AG08396 (cell line): ENCODE measurements at regions not wholly inside any gene's neighbourhood (a gene's known extent, or its start where the extent isn't known, plus 50 kb on each side); places are given as distances from the start of the nearest gene placed in this dataset.
"Not testable (repeated sequence)": the region's sequence is repeated elsewhere in the genome, so short reads cannot be mapped to it uniquely, and the experiment has no call there.

Experiments
- DNase-seq: peaks from one replicate; pipeline ENCODE4 v3.0.0; 2012; ENCODE audit warnings: low spot score, mixed read lengths

DNA sequence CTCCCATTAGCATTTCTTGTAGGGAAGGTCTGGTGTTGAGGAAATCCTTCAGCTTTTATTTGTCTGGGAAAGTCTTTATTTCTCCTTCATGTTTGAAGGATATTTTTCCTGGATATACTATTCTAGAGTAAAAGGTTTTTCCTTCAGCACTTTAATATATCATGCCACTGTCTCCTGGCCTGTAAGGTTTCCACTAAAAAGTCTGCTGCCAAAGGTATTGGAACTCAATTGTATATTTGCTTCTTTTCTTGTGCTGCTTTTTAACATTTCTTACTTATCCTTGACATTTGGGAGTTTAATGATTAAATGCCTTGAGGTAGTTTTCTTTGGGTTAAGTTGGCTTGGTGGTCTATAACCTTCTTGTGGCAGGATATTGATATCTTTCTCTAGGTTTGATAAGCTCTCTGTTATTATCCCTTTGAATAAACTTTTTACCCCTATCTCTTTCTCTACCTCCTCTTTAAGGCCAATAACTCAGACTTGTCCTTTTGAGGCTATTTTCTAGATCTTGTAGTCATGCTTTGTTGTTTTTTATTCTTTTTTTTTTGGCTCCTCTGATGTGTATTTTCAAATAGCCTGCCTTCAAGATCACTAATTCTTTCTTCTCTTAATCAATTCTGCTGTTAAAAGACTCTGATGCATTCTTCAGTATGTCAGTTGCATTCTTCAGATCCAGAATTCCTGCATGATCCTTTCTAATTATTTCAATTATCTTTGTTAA is 225.0 kb upstream of the ZNF217 start:
- DNase-seq, result no peak

DNA sequence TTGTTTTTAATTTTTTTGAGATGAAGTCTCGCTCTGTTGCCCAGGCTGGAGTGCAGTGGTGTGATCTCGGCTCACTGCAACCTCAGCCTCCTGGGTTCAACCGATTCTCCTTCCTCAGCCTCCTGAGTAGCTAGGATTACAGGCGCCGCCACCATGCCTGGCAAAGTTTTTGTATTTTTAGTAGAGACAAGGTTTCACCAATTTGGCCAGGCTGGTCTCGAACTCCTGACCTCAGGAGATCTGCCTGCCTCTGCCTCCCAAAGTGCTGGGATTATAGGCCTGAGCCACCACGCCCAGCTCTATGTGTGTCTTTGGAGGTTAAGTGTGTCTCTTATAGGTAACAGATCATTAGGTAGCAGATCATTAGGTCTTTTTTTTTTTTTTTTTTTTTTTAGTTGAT is 223.9 kb upstream of the ZNF217 start:
- DNase-seq, result not testable (repeated sequence)

DNA sequence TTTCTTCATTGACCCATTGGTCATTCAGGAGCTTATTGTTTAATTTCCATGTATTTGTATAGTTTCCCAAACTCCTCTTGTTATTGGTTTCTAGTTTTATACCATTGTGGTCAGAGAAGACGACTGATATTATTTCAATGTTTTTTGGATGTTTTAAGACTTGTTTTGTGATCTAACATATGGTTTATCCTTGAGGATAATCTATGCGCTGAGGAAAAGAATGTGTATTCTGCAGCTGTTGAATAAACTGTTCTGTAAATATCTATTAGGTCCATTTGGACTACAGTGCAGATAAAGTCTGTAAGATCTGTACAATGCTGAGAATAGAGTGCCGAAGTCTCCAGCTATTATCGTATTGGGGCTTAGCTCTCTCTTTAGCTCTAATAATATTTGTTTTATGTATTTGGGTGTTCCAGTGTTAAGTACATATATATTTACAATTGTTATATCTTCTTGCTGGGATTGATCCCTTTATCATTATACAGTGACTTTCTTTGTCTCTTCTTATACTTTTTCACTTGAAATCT is 223.3 kb upstream of the ZNF217 start:
- DNase-seq, result no peak

DNA sequence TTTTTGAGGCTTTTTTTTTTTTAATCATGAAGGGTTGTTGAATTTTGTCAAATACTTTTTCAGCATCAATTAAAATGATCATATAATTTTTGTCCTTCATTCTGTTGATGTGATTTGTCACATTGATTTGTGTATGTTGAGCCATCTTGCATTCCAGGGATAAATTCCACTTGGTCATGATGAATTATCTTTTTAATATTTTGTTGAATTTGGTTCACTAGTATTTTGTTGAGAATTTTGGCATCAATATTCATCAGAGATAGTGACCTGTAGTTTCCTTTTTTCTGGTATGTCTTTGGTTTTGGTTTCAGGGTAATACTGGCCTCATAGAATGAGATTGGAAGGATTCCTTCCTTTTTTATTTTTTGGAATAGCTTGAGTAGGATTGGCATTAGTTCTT is 221.9 kb upstream of the ZNF217 start:
- DNase-seq, result no peak

DNA sequence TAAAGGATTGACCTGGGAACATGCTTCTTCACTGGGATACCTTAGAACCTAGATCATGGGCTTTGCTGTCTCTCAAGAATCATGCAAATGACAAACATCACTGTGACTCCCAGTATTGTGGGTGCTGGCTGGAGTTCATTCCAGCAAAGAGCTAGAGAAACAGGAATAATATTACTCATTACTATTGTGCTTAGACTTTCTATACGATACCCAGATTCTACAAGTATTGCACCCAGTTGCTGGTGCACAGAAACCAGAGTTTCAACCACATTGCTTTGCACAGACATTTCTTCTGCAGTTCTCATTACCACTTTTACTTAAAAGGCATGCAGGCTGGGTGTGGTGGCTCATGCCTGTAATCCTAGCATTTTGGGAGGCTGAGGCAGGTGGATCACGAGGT is 220.4 kb upstream of the ZNF217 start:
- no peak for DNase-seq

DNA sequence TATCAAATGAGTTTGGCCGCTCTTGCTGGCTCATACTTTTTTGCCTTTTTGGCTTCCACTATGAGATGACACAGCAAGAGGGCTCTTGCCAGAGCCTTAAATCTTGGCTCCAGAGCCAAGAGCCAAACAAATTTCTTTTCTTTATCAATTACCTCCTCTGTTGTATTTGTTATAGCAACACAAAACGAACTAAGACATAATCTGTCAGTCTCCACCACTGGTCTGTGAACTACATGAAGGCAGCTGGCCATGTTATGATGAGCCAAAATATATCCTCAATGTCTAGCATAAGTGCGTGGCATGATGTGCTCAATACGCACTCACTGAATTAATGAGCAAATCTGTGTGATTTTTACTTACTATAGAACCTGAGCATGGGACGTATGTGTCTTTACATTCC is 220.0 kb upstream of the ZNF217 start:
- no peak for DNase-seq

DNA sequence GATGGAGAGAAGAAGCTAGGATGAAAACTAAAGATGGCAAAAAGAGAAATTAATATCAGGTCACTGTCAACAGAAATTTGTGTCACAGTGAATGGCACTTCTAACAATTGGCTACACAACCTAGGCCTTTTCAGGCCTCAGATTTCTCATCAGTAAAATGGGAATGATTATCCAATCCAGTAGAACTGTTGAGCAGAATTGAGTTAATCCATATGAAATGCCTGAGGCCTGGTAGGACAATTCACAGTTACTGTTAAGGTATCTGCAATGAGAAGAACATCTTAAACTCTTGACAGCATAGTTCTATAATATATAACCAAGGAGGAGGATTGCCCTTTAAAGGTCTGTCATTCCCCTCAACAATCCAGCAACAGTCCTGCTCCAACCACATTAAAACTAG is 217.9 kb upstream of the ZNF217 start:
- DNase-seq, result no peak

DNA sequence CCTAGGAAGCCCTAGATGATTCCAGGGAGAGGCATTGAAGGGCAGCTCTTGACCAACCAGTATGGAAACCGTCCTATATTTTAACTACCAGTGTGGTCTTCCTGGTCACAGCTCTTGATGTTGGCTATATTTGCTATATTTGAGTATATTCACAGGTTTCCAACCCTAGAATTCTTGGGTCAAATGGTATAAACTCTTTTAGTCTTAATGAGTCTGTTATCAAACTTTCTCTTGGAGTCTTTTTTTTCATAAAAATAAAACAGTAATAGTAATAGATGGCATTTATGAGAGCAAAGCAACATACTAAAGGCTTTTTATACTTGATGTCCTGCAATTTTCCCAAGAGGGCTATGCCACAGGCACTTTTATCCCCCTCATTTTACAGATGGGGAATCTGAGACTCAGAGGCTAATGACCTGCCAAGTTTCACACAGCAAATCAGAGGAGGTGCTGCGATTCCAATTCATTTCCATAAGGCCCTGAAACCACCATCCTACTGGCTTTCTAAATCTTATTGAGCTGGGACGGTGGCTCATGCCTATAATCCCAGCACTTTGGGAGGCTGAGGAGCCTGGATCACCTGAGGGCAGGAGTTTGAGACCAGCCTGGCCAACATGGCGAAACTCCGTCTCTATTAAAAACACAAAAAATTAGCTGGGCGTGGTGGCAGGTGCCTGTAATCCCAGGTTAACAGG is 217.2 kb upstream of the ZNF217 start:
- DNase-seq, result no peak

DNA sequence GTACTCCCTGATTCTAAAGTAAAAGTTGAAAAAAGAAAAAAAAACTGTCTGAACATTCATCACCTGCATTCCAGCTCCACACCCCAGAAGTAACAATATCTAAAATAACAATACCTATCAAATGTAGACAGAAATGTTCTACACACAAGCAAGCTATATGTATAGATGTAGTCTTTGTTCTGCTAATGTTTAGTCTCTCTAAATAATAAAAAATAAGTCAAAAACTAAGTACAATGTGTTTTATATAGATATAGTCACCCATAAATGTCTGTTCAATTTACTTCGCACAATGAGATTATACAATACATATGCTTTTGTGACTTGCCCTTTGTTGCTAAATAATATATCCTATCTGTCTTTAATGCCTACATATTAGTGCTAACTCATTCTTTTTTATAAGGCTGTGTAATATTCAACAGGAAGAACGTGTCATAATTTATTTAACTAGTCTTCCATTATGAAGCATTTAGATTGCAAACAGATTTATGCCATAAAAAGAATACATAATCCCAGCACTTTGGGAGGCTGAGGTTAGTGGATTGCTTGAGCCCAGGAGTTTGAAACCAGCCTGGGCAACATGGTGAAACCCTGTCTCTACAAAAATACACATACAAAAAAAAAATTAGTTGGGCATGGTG is 216.2 kb upstream of the ZNF217 start:
- DNase-seq, result no peak

DNA sequence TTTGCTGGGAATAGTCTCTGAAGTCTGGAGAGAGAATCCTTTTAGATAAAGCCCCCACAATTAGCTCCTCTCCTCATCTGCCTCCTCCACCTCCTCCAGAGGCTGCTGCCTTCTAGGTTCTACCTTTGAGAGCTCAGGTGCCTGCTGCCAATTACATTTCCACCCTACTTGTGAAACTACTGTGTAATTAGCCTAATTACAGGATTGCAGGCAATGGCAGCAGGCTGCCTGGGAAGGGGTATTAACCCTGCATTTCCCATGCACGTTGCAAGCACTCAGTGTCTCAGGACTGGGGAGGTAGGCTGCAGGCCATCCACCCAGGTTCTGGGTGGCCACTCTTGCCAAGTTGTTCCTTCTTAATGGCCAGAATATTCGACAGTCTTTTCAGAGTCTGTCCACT is 215.6 kb upstream of the ZNF217 start:
- DNase-seq, result no peak

DNA sequence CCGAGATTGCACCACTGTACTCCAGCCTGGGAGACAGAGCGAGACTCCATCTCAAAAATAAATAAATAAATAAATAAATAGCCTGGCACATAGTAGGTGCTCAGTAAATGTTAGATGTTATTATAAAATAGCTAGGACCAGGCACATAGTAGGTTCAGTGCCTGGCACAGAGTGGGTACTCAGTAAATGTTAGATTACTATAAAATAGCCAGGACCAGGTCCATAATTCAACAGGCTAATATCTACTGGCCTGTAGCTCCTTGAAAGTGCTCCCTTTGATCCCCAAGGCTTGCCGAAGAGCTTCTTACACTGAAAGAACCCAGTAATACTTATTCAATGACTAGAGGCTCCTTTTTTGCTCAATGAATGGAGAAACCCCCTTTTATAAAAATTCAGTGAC is 215.1 kb upstream of the ZNF217 start:
- DNase-seq, result no peak

DNA sequence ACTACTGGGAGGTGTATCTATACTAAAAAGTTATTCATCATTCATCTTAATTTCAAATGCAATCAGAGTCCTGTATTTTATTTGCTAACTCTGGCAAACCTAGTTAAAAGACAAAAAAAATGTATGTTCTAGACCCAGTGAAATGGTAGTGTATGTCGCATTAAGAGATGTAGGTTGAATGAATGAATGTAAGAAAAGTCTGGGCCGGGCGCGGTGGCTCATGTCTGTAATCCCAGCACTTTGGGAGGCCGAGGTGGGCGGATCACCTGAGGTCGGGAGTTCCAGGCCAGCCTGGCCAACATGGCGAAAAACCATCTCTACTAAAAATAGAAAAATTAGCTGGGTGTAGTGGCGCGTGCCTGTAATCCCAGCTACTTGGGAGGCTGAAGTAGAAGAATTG is 214.7 kb upstream of the ZNF217 start:
- not testable (repeated sequence) for DNase-seq

DNA sequence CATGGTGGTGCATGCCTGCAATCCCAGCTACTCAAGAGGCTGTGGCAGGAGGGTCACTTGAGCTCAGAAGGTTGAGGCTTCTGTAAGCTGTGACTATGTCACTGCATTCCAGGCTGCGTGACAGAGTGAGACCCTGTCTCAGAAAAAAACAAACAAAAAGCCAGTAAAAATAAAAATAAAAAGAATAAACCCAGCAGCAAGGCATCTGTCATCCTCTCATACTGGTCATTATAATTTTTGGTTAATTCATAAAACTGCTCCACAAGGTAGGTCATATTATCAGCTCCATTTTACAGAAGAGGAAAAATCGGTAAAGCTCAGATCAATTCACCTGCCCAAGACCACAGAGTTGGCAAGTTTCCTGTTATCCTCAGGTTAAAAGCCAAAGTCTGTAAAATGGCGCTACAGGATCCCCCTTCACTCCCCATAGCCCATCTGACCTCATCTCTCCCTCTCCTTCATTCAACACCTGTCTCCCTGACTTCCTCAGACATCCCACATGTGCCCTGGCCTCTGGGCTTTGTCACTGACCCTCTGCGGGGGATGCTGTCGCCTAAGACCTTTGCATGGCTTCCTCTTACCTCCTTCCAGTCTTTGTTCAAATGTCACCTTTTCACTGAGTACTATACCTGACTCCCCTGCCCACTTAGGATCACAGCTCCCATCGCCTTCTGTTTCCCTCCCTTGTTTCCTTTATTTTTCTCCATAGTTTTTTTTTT is 213.2 kb upstream of the ZNF217 start:
- no peak for DNase-seq

DNA sequence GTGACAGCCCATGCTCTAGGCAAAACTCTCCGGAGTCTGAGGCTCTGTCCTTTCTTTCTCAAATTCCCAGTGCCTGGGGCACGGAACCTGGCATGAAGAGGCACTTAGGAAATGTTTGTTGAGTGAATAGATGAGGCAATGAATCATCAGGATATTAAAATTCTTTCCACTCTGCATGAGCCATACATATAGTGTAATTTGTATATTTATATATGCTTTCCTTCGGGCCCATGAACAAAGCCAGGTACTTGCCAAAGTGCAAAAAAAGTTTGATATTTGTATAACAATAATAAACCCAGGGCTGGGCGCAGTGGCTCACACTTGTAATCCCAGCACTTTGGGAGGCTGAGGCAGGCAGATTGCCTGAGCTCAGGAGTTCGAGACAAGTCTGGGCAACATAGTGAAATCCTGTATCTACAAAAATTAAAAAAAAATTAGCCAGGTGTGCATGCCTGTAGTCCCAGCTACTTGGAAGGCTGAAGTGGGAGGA is 212.3 kb upstream of the ZNF217 start:
- DNase-seq, result peak; percentile 33

DNA sequence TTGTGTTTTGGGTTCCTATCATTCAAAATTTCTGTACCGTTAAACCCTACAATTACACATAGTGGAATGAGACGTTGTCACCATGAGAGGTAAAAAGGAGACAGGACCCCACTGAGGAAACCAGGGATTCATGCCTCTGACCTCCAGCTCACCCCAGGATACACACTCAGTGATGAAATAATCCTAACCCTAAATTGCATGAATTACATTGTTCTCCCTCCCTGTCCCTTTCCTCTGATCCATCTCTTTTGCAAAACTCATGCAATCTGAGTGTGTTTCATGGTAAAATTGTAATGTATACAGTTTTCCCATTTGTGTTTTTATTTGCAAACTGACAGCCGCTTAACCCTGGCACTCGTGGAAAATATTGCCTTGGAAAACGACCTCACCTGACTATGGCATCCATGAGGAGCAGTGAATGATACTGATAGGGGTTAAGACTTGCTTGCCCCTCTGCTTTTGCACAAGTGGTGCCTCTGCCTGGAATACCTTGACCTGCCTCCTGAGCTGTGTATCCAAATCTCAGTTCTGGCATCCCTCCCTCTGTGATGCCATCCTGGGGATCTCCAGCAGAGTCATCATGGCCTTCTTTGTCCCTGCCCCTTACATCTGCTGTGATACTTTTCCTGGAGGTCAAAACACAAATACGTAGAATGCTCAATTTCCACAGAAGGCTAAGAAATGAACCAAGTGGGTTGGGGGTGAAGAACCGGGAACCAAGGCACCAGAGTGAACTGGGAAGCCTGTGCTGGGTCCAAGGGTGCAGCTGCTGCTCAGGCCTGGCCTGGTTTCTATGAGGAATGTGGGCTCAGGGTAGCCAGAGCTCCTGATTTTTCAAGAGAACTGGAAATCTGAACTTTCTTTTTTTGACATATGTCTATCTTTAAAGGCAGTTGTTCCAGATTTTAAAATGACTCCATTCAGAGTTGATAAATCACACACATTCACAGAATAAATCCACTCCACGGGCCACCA is 211.6 kb upstream of the ZNF217 start:
- no peak for DNase-seq

DNA sequence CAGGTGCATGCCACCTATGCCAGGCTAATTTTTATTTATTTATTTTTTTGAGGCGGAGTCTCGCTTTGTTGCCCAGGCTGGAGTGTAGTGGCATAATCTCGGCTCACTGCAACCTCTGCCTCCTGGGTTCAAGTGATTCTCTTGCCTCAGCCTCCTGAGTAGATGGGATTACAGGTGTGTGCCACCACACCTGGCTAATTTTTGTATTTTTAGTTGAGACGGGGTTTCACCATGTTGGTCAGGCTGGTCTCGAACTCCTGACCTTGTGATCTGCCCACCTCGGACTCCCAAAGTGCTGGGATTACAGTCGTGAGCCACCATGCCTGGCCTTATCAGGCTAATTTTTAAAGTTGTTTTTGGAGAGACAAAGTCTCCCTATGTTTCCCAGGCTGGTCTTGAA is 210.7 kb upstream of the ZNF217 start:
- not testable (repeated sequence) for DNase-seq

DNA sequence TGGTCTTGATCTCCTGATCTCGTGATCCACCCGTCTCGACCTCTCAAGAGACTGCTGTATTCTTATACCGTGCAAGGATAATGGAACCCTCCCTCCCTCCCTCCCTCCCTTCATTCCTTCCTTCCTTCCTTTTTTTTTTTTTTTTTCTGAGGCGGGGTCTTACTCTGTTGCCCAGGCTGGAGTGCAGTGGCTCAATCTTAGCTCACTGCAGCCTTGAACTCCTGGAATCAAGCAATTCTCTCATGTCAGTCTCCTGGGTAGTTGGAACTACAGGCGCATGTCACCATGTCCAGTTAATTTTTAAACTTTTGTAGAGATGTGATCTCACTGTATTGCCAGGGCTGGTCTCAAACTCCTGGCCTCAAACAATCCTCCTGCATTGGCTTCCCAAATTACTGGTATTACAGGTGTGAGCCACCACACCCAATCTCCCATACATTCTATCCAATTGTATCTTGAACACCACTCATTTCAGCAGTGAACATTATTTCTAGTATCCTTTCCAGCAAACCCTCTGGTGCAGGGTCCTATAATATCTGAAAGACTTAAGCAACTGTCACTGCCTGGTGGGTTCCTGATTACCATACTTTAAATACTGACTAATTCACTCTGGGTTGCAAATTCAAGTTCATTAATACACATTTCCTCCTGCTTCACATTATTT is 210.0 kb upstream of the ZNF217 start:
- no peak for DNase-seq

DNA sequence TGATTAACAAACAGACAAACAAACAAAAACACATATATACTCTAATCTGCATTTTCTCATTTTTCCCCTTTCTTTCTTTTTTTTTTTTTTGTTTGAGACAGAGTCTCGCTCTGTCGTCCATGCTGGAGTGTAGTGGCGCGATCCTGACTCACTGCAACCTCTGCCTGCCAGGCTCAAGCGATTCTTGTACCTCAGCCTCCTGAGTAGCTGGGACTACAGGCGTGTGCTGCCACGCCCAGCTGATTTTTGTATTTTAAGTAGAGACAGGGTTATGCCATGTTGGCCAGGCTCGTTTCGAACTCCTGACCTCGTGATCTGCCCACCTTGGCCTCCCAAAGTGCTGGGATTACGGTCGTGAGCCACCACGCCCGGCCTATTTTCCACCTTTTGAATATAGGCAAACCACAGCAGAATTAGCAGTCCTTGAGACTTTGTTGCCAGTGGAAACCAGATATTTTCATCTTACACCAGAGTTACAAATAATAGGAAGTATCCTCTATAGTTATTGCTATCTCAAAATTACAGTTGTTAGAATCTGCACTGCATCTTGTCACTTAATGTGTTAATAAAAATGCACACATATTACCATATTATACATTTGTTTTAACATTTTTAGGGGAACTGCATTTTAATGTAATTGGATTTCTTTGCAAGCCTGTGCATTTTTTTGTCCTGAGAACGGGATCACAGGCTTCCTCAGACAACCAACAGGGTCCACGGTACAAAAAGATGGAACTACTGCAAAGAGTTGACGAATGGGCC is 208.2 kb upstream of the ZNF217 start:
- no peak for DNase-seq

DNA sequence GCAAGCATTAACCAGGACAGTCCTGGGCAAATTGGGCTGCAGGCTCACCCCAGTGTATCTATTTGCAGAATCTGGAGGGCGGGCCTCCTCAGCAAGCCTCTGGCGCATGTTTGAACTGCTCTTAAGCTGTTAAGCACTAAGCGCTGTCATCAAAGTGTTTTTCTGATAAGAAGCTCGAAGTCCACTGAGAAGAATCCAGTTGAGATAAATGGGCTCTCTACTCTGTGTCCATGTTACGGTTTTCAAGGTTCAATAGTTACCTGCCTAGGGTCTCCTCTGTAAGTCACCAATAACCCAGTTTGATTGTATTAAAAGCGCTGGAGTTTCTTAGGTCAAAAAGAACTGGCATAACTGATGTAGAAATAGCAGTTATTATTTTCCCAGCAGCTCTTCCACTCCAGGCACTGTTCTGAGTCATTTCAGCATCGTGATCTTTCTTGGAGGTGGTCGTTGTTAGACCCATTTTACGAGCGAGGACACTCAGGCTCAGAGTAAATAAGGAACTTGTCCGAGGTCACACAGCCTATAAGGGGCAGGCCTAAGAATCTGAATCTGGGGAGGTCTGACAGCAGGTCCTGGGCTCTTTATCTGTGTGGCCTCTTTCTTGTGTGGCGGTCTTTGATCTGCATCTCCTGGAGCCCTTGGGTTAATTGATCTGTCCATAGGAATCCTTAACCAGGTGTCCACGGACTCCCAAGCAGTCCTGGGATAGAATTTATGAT is 207.4 kb upstream of the ZNF217 start:
- DNase-seq, result no peak
